SK-N-SH (cell line): ENCODE measurements at regions not wholly inside any gene's neighbourhood (a gene's known extent, or its start where the extent isn't known, plus 50 kb on each side); places are given as distances from the start of the nearest gene placed in this dataset.

Experiments
- CTCF ChIA-PET: fragments of 300-600, 350-600 bp; formaldehyde crosslinking; extraction: SDS; loops from one replicate; lab custom pipeline; 2021; lab: Yijun Ruan, JAX
- POLR2A ChIA-PET: fragments of 350-600 bp; sonication (Branson Sonifier 250); formaldehyde crosslinking; extraction: SDS; loops from one replicate; lab custom pipeline; 2020; ENCODE audit warnings: antibody characterized with exemption, inconsistent platforms; lab: Yijun Ruan, JAX
- DNase-seq: peaks from one replicate; pipeline ENCODE4 v3.0.0; 2012
- H2AFZ ChIP-seq: fragments of 200-600 bp; sonication (generic); 2 replicates; pipeline ENCODE4 v1.8.1; 2016; ENCODE audit warnings: antibody characterized with exemption, mild to moderate bottlenecking, low read depth
- H3F3A ChIP-seq: fragments of 200-600 bp; sonication (generic); replicated peaks from 2 replicates; pipeline ENCODE3; 2016; ENCODE audit warnings: antibody characterized with exemption, mild to moderate bottlenecking; ENCODE audit not compliant: insufficient read depth
- H3K27ac ChIP-seq, 2 experiments: fragments of 200-500 bp in 1 of 2; fragments of 200-600 bp in 1 of 2; sonication (Bioruptor generic) in 1 of 2; sonication (generic), shearing (Covaris generic) in 1 of 2; 2 replicates each; pipeline versions ENCODE4 v1.5.1 to v1.6.1; 2014 to 2016; ENCODE audit warnings: low read depth in 2 of 2, inconsistent platforms in 1 of 2, low read length in 1 of 2, mild to moderate bottlenecking in 1 of 2, mixed read lengths in 1 of 2
- H3K27me3 ChIP-seq: fragments of 200-600 bp; sonication (generic), shearing (Covaris generic); 2 replicates; pipeline ENCODE4 v1.6.1; 2016; ENCODE audit warnings: mixed run types; ENCODE audit not compliant: insufficient read depth
- H3K36me3 ChIP-seq, 2 experiments: fragments of 200-500 bp in 1 of 2; fragments of 200-600 bp in 1 of 2; sonication (Bioruptor generic) in 1 of 2; sonication (generic) in 1 of 2; replicated peaks in 1 of 2; 2 replicates each; pipeline versions ENCODE3 to v1.5.1; 2014 to 2016; ENCODE audit warnings: low read length in 1 of 2, mild to moderate bottlenecking in 1 of 2; ENCODE audit not compliant: insufficient read depth in 2 of 2, control insufficient read depth in 1 of 2
- H3K4me1 ChIP-seq, 2 experiments: fragments of 200-500 bp in 1 of 2; fragments of 200-600 bp in 1 of 2; sonication (Bioruptor generic) in 1 of 2; sonication (generic), shearing (Covaris generic) in 1 of 2; 2 replicates each; pipeline versions ENCODE4 v1.5.1 to v1.6.1; 2014 to 2016; ENCODE audit warnings: low read depth in 1 of 2, low read length in 1 of 2, mixed run types in 1 of 2; ENCODE audit not compliant: insufficient read depth in 2 of 2, control insufficient read depth in 1 of 2
- H3K4me2 ChIP-seq: fragments of 200-600 bp; sonication (generic), shearing (Covaris generic); 2 replicates; pipeline ENCODE4 v1.6.1; 2017; ENCODE audit warnings: mixed run types
- H3K4me3 ChIP-seq, 2 experiments: fragments of 200-500 bp in 1 of 2; fragments of 200-600 bp in 1 of 2; sonication (Bioruptor generic) in 1 of 2; sonication (generic), shearing (Covaris generic) in 1 of 2; 2 replicates each; pipeline versions ENCODE4 v1.5.1 to v1.8.1; 2014 to 2016; ENCODE audit warnings: low read depth in 2 of 2, inconsistent platforms in 1 of 2, low read length in 1 of 2, mild to moderate bottlenecking in 1 of 2, mixed read lengths in 1 of 2, moderate library complexity in 1 of 2
- H3K79me2 ChIP-seq: fragments of 200-600 bp; sonication (generic); 2 replicates; pipeline ENCODE4 v1.8.1; 2017; ENCODE audit warnings: mild to moderate bottlenecking; ENCODE audit not compliant: insufficient read depth
- H3K9ac ChIP-seq: fragments of 200-600 bp; sonication (generic); 2 replicates; pipeline ENCODE4 v1.6.1; 2017; ENCODE audit warnings: mixed run types
- H3K9me2 ChIP-seq: fragments of 200-600 bp; sonication (generic); 2 replicates; pipeline ENCODE4 v1.6.1; 2017; ENCODE audit warnings: mixed run types
- H3K9me3 ChIP-seq: fragments of 200-600 bp; sonication (generic); 2 replicates; pipeline ENCODE4 v1.6.1; 2017; ENCODE audit warnings: mixed run types, mild to moderate bottlenecking, moderate library complexity
- H4K20me1 ChIP-seq: fragments of 200-600 bp; sonication (generic); 2 replicates; pipeline ENCODE4 v1.6.1; 2017; ENCODE audit warnings: mild to moderate bottlenecking, mixed run types; ENCODE audit not compliant: insufficient read depth
- CHD2 ChIP-seq: fragments of 150-350 bp; IDR thresholded peaks from 2 replicates; pipeline ENCODE4 v1.6.1; 2018; ENCODE audit warnings: low read length; ENCODE audit not compliant: partially characterized antibody
- EP300 ChIP-seq, 2 experiments: IDR thresholded peaks; 2 replicates each; pipeline versions ENCODE4 v1.4.0 to v1.6.1; 2012; ENCODE audit warnings: borderline replicate concordance in 1 of 2, low read depth in 1 of 2, low read length in 1 of 2
- EZH2phosphoT487 ChIP-seq: fragments of 200-600 bp; sonication (generic); IDR thresholded peaks from 2 replicates; pipeline ENCODE4 v1.6.1; 2017; ENCODE audit warnings: low read depth, mixed run types, mild to moderate bottlenecking, antibody characterized with exemption, moderate library complexity, borderline replicate concordance
- IRF3 ChIP-seq: fragments of 150-350 bp; IDR thresholded peaks from 2 replicates; pipeline ENCODE4 v1.6.1; 2016; ENCODE audit warnings: mild to moderate bottlenecking, low read depth, low read length
- MXI1 ChIP-seq: IDR thresholded peaks from 2 replicates; pipeline ENCODE4 v1.6.1; 2012; ENCODE audit warnings: mild to moderate bottlenecking, low read depth, low read length, improper control_type of control experiment
- POLR2AphosphoS5 ChIP-seq: IDR thresholded peaks from 2 replicates; pipeline ENCODE4 v1.6.1; 2012; ENCODE audit warnings: low read depth, low read length
- REST ChIP-seq: IDR thresholded peaks from 2 replicates; pipeline ENCODE4 v1.6.1; 2012; ENCODE audit warnings: mild to moderate bottlenecking, low read depth, low read length, moderate library complexity
- RXRA ChIP-seq: IDR thresholded peaks from 2 replicates; pipeline ENCODE4 v1.4.0; 2012; ENCODE audit warnings: low read depth, mild to moderate bottlenecking, borderline replicate concordance
- SIN3A ChIP-seq: IDR thresholded peaks from 2 replicates; pipeline ENCODE4 v1.6.1; 2012; ENCODE audit warnings: low read depth, mild to moderate bottlenecking, low read length, moderate library complexity, borderline replicate concordance
- TAF1 ChIP-seq: IDR thresholded peaks from 2 replicates; pipeline ENCODE4 v1.6.1; 2012; ENCODE audit warnings: low read depth, mild to moderate bottlenecking, low read length, moderate library complexity, borderline replicate concordance
- TEAD4 ChIP-seq: IDR thresholded peaks from 2 replicates; pipeline ENCODE4 v1.4.0; 2012; ENCODE audit warnings: mild to moderate bottlenecking, borderline replicate concordance; ENCODE audit not compliant: insufficient read depth
- USF2 ChIP-seq: fragments of 150-350 bp; IDR thresholded peaks from 2 replicates; pipeline ENCODE4 v1.6.1; 2017; ENCODE audit warnings: antibody characterized with exemption, low read length, low read depth, borderline replicate concordance
- ZBTB33 ChIP-seq: IDR thresholded peaks from 2 replicates; pipeline ENCODE4 v1.4.0; 2012; ENCODE audit warnings: low read depth, borderline replicate concordance
- WGBS: methylation state at CpG from one replicate; pipeline ENCODE4 v1.1.6; 2017; ENCODE audit warnings: low lambda C conversion rate; 5-methylcytosine and 5-hydroxymethylcytosine counted together

GRCh38 chr15:97678656-97679055 is 281.8 kb upstream of the ARRDC4 start:
- H2AFZ ChIP-seq: no peak overlapping the region
- H3K9me2 ChIP-seq: no peaks in the 10 kb centered on the region
- no peaks in the 10 kb centered on the region for H3K9me3 ChIP-seq
- WGBS: 0% methylated on average over 2 of the region's 2 CpGs
- no peaks in the 10 kb centered on the region for H3F3A ChIP-seq
- no peaks in the 10 kb centered on the region for H3K79me2 ChIP-seq
- no peak overlapping the region for H3K4me2 ChIP-seq
- no peak overlapping the region for H3K4me3 ChIP-seq
- H3K4me1 ChIP-seq: no peaks in the 10 kb centered on the region
- DNase-seq: no peak
- no peaks in the 10 kb centered on the region for H4K20me1 ChIP-seq
- CTCF ChIA-PET: no interaction called here
- H3K27ac ChIP-seq: no peak overlapping the region
- no peak overlapping the region for H3K9ac ChIP-seq
- no peaks in the 10 kb centered on the region for H3K36me3 ChIP-seq
- H3K27me3 ChIP-seq: no peaks in the 10 kb centered on the region
- no peak for TF ChIP-seq ZBTB33
- TF ChIP-seq POLR2AphosphoS5: no peak
- no peak for TF ChIP-seq TEAD4
- no peak for TF ChIP-seq SIN3A
- no peak for TF ChIP-seq RXRA
- no peak for TF ChIP-seq EZH2phosphoT487
- TF ChIP-seq MXI1: no peak
- no peak for TF ChIP-seq IRF3
- no peak for TF ChIP-seq USF2
- TF ChIP-seq TAF1: no peak
- no peak for TF ChIP-seq EP300 (IDR thresholded peaks at IDR 0.05; ENCODE audit: borderline replicate concordance in 1 of 2, low read depth in 1 of 2, low read length in 1 of 2)
- TF ChIP-seq REST: no peak
- no peak for TF ChIP-seq CHD2
- POLR2A ChIA-PET: no interaction called here
